ENCODE measurements at regions not wholly inside any gene's neighbourhood (a gene's known extent, or its start where the extent isn't known, plus 50 kb on each side); places are given as distances from the start of the nearest gene placed in this dataset.

DNA sequence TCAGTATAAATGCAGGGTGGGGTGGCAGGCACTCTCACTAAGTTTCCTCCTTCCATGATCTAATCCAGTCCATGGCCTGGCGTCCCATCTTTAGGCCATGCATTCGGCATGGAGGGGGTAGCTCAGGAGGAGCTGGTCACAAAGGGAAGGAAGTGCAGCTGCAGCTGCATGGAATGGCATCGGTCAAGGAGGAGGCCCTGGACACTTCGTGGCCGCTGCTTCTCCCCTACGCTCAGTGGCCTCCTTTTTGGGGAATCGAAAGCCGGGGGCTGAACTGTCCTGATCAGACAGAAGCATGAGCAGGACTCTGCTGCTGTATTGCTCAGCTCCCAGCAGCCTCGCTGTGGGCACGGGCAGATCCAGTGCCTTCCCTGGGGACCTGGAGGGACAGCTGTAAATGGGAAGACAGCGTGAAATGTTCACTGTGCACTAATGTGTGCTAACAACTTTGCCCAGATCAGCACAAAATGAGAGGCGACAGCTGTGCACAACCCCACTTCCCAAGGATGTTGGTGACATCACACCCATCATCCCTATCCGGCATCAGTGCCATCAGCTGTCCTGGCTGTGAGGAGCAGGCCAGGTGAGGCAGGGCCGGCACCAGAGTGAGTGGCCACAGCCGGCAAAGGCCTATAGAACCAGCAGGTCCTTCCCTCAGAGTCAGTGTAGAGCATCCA, 520.1 kb upstream of the RAB6C start:
- TF ChIP-seq, protein P1, sequence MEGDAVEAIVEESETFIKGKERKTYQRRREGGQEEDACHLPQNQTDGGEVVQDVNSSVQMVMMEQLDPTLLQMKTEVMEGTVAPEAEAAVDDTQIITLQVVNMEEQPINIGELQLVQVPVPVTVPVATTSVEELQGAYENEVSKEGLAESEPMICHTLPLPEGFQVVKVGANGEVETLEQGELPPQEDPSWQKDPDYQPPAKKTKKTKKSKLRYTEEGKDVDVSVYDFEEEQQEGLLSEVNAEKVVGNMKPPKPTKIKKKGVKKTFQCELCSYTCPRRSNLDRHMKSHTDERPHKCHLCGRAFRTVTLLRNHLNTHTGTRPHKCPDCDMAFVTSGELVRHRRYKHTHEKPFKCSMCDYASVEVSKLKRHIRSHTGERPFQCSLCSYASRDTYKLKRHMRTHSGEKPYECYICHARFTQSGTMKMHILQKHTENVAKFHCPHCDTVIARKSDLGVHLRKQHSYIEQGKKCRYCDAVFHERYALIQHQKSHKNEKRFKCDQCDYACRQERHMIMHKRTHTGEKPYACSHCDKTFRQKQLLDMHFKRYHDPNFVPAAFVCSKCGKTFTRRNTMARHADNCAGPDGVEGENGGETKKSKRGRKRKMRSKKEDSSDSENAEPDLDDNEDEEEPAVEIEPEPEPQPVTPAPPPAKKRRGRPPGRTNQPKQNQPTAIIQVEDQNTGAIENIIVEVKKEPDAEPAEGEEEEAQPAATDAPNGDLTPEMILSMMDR (IDR thresholded peaks at IDR 0.05; ENCODE audit: low read length): no peak
- TF ChIP-seq EZH2 (optimal IDR thresholded peaks at IDR 0.05; ENCODE audit: low read depth, low read length): no peak
